ENCODE measurements at regions not wholly inside any gene's neighbourhood (a gene's known extent, or its start where the extent isn't known, plus 50 kb on each side); places are given as distances from the start of the nearest gene placed in this dataset.

DNA sequence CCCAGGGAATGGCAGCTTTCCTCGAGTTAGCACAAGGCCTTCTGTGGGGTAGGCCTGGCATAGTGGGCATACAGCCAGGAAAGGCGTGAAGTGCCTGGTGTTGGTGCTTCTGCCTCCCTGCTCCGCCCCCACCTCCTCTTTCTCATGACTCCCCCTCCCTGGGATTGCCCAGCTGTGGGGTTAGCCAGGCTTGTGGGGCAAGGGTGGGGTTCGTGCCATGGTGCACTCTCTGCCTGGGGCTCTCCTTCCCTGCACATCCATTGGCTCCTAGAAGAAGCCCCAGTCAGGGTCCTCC lies 236.8 kb upstream of the NCAM1 start:
- Histone ChIP-seq H3K4me3 (ENCODE audit: low read depth, low read length) (no peak overlapping the region), H3K27ac (ENCODE audit: low read depth, low read length) (no peak overlapping the region), H3K27me3 (ENCODE audit: control insufficient read depth, insufficient read depth, low read length) (no peaks in the 10 kb centered on the region), H3K9me3 (ENCODE audit: control insufficient read depth, insufficient read depth, low read length) (no peaks in the 10 kb centered on the region)
- no peak for DNase-seq (ENCODE audit: low read depth, low spot score)
- POLR2A ChIA-PET = no interaction called here
- CTCF ChIA-PET = no interaction called here
- TF ChIP-seq, protein P1, sequence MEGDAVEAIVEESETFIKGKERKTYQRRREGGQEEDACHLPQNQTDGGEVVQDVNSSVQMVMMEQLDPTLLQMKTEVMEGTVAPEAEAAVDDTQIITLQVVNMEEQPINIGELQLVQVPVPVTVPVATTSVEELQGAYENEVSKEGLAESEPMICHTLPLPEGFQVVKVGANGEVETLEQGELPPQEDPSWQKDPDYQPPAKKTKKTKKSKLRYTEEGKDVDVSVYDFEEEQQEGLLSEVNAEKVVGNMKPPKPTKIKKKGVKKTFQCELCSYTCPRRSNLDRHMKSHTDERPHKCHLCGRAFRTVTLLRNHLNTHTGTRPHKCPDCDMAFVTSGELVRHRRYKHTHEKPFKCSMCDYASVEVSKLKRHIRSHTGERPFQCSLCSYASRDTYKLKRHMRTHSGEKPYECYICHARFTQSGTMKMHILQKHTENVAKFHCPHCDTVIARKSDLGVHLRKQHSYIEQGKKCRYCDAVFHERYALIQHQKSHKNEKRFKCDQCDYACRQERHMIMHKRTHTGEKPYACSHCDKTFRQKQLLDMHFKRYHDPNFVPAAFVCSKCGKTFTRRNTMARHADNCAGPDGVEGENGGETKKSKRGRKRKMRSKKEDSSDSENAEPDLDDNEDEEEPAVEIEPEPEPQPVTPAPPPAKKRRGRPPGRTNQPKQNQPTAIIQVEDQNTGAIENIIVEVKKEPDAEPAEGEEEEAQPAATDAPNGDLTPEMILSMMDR (IDR thresholded peaks at IDR 0.05; ENCODE audit: low read depth, low read length) = no peak

DNA sequence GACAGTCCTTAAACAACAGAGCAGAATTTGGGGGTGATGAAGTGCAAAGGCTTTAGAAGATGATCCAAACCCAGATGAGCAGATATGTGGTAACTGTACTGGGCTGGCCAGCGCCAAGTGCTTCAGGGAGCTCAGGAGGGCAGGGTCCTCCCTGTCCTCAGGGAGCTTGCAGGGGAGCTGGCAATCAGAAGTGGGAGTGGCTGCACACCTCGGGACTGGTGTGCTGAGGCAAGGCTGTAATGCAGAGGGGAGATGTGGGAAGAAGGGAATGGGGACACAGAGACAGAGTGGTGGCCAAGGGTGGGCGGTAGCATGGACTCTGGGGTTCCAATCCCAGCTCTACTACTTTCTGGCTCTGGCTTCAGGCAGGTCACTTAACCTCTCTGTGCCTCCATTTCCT lies 235.6 kb upstream of the NCAM1 start:
- no peak overlapping the region for H3K4me3 ChIP-seq (ENCODE audit: low read depth, low read length)
- H3K9me3 ChIP-seq (ENCODE audit: control insufficient read depth, insufficient read depth, low read length) = no peaks in the 10 kb centered on the region
- POLR2A ChIA-PET = no interaction called here
- no peaks in the 10 kb centered on the region for H3K27me3 ChIP-seq (ENCODE audit: control insufficient read depth, insufficient read depth, low read length)
- DNase-seq (ENCODE audit: low read depth, low spot score) = no peak
- no peak overlapping the region for H3K27ac ChIP-seq (ENCODE audit: low read depth, low read length)
- TF ChIP-seq, protein P1 (IDR thresholded peaks at IDR 0.05; ENCODE audit: low read depth, low read length) = no peak
- CTCF ChIA-PET = no interaction called here

DNA sequence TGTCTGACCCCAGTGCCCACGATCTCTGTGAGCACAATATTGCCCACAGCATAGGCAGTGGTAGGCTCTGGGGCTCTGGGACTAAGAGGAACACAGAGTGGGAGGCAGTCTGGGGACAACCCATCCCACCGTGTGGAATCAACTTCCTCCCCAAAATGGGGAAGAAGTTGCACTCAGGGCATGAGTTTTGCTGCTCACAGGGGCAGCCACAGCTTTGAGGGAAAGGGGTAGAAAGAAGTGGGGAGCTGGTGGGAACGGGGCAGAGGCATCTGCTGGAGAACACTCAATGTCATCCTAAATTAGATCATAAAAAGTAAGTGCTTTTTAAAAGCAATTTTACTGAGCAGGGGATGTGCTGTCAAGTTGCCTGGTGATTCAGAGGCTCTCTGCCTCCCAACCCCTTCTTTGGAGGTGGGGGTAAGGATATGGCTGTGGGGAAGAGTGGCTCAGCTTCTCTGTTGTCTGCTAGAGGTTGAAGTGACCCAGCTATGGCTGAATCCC lies 233.8 kb upstream of the NCAM1 start:
- TF ChIP-seq, protein P1 (IDR thresholded peaks at IDR 0.05; ENCODE audit: low read depth, low read length) = no peak
- no peaks in the 10 kb centered on the region for H3K27me3 ChIP-seq (ENCODE audit: control insufficient read depth, insufficient read depth, low read length)
- ChIA-PET CTCF (no interaction called here), POLR2A (no interaction called here)
- no peak overlapping the region for H3K4me3 ChIP-seq (ENCODE audit: low read depth, low read length)
- no peak overlapping the region for H3K27ac ChIP-seq (ENCODE audit: low read depth, low read length)
- no peak for DNase-seq (ENCODE audit: low read depth, low spot score)
- H3K9me3 ChIP-seq (ENCODE audit: control insufficient read depth, insufficient read depth, low read length) = no peaks in the 10 kb centered on the region

DNA sequence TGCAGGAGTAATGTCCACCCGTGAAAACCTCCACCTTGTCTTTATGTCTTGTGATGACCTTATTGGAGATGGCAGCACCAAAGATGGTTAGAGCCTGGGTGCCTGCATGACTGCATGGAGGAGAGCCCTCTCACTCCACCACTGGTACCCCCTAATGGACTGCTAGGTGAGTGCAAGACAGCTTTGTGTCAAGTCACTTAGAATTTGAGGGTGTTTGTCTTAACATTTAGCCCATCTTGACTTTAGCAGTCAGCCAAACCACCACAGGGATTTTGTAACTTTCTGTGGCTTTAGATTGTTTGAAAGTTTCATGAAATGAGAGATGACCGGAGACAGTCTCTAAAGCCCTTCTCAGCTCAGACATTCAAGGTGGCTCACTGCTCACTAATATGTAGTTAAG lies 232.9 kb upstream of the NCAM1 start:
- no peaks in the 10 kb centered on the region for H3K27me3 ChIP-seq (ENCODE audit: control insufficient read depth, insufficient read depth, low read length)
- no peak overlapping the region for H3K27ac ChIP-seq (ENCODE audit: low read depth, low read length)
- CTCF ChIA-PET = no interaction called here
- POLR2A ChIA-PET = no interaction called here
- TF ChIP-seq, protein P1 (IDR thresholded peaks at IDR 0.05; ENCODE audit: low read depth, low read length) = no peak
- no peak for DNase-seq (ENCODE audit: low read depth, low spot score)
- no peaks in the 10 kb centered on the region for H3K9me3 ChIP-seq (ENCODE audit: control insufficient read depth, insufficient read depth, low read length)
- no peak overlapping the region for H3K4me3 ChIP-seq (ENCODE audit: low read depth, low read length)

DNA sequence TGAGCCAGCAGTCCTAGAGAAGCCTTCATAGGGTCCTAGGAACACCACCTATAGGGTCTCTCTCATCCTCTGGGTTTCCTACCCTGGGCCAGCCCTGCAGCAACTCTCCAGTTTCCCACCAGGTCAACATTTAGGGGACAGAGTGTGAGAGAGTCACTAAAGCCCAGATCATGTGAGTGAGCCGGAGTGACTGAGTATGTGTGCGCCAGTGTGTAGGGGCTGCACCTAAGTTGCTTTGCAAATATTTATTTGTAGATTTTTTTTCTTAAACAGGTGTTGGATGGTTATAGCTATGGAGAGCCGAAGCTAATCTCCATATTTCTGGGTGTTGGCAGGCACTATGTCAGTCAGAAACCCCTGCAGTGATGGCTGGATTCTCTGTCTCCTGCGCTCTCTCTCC lies 232.5 kb upstream of the NCAM1 start:
- TF ChIP-seq, protein P1 (IDR thresholded peaks at IDR 0.05; ENCODE audit: low read depth, low read length) = no peak
- Histone ChIP-seq H3K27me3 (ENCODE audit: control insufficient read depth, insufficient read depth, low read length) (no peaks in the 10 kb centered on the region), H3K4me3 (ENCODE audit: low read depth, low read length) (no peak overlapping the region), H3K9me3 (ENCODE audit: control insufficient read depth, insufficient read depth, low read length) (no peaks in the 10 kb centered on the region), H3K27ac (ENCODE audit: low read depth, low read length) (no peak overlapping the region)
- ChIA-PET POLR2A (no interaction called here), CTCF (no interaction called here)
- no peak for DNase-seq (ENCODE audit: low read depth, low spot score)

Data from AG04450 (cell line).